Tibial nerve (tissue), 4 donors: ENCODE measurements at regions not wholly inside any gene's neighbourhood (a gene's known extent, or its start where the extent isn't known, plus 50 kb on each side); places are given as distances from the start of the nearest gene placed in this dataset.
"Not testable (repeated sequence)": the region's sequence is repeated elsewhere in the genome, so short reads cannot be mapped to it uniquely, and the experiment has no call there.

Source experiments
- DNase-seq, 2 donors: peaks; one replicate each; pipeline ENCODE4 v3.0.0-alpha.2; 2019; ENCODE audit warnings: low spot score in 2 of 2
- H3K27ac ChIP-seq, 4 donors: fragments of 200-600 bp; sonication (generic) in 3 of 4; one replicate each; pipeline ENCODE4 v1.5.1; 2017 to 2019; ENCODE audit warnings: mild to moderate bottlenecking in 1 of 4
- H3K27me3 ChIP-seq, 2 donors: fragments of 200-600 bp; sonication (generic) in 1 of 2; one replicate each; pipeline versions ENCODE4 v1.5.1 to v1.6.0; 2017 to 2019
- H3K36me3 ChIP-seq, 3 donors: fragments of 200-600 bp; sonication (generic); one replicate each; pipeline ENCODE4 v1.5.1; 2018 to 2019
- H3K4me1 ChIP-seq, 4 donors: fragments of 200-600 bp; sonication (generic) in 3 of 4; one replicate each; pipeline ENCODE4 v1.5.1; 2017 to 2019
- H3K4me3 ChIP-seq, 4 donors: fragments of 200-600 bp; sonication (generic) in 3 of 4; one replicate each; pipeline ENCODE4 v1.5.1; 2017 to 2019; ENCODE audit warnings: mild to moderate bottlenecking in 1 of 4, moderate library complexity in 1 of 4
- H3K9me3 ChIP-seq, 4 donors: fragments of 200-600 bp; sonication (generic) in 3 of 4; one replicate each; pipeline ENCODE4 v1.5.1; 2017 to 2019
- CTCF ChIP-seq, 5 experiments: fragments of 200-600 bp in 3 of 5; fragments of 450-650 bp in 2 of 5; sonication (generic) in 3 of 5; IDR thresholded peaks; one replicate each; pipeline ENCODE4 v1.5.1; 2016 to 2019; ENCODE audit warnings: antibody characterized with exemption in 5 of 5, mild to moderate bottlenecking in 3 of 5, moderate library complexity in 2 of 5
- EP300 ChIP-seq, 2 donors: sonication (generic); formaldehyde crosslinking; IDR thresholded peaks; one replicate each; pipeline ENCODE4 v1.6.1; 2017; ENCODE audit warnings: antibody characterized with exemption in 2 of 2, mild to moderate bottlenecking in 1 of 2
- POLR2A ChIP-seq, 2 donors: fragments of 450-650 bp; IDR thresholded peaks; one replicate each; pipeline ENCODE4 v1.6.1; 2017; ENCODE audit warnings: antibody characterized with exemption in 2 of 2, mild to moderate bottlenecking in 2 of 2, moderate library complexity in 2 of 2
- WGBS, 2 donors: methylation state at CpG; one replicate each; pipeline ENCODE4 v1.1.5; 2018; 5-methylcytosine and 5-hydroxymethylcytosine counted together

GRCh38 chr1:76725864-76726619 is 141.2 kb upstream of the ST6GALNAC5 start:
- WGBS, 2 donors, result 29 to 33% methylated on average over 5 of the region's 5 CpGs
- DNase-seq, result no peak
- Histone ChIP-seq H3K27ac (peak overlapping the region in 3 of 4 donors; percentile 6 to 70 (median 60)), H3K36me3 (no peaks in the 10 kb centered on the region), H3K4me1 (no peaks in the 10 kb centered on the region), H3K9me3 (no peaks in the 10 kb centered on the region), H3K27me3 (no peaks in the 10 kb centered on the region), H3K4me3 (no peak overlapping the region)
- TF ChIP-seq EP300 (IDR thresholded peaks at IDR 0.05), result no peak

GRCh38 chr1:76727520-76727919 is 139.8 kb upstream of the ST6GALNAC5 start:
- no peak for DNase-seq
- H3K27ac ChIP-seq, result no peak overlapping the region
- no peaks in the 10 kb centered on the region for H3K4me1 ChIP-seq
- H3K9me3 ChIP-seq, result no peaks in the 10 kb centered on the region
- no peak for TF ChIP-seq POLR2A (IDR thresholded peaks at IDR 0.05)
- no peak for TF ChIP-seq CTCF (IDR thresholded peaks at IDR 0.05)
- TF ChIP-seq EP300 (IDR thresholded peaks at IDR 0.05), result no peak
- H3K4me3 ChIP-seq, result no peak overlapping the region
- H3K27me3 ChIP-seq, result no peaks in the 10 kb centered on the region
- H3K36me3 ChIP-seq, result no peaks in the 10 kb centered on the region

GRCh38 chr1:76729142-76729541 is 138.1 kb upstream of the ST6GALNAC5 start:
- H3K4me3 ChIP-seq, result no peak overlapping the region
- H3K4me1 ChIP-seq, result no peaks in the 10 kb centered on the region
- no peaks in the 10 kb centered on the region for H3K27me3 ChIP-seq
- TF ChIP-seq POLR2A (IDR thresholded peaks at IDR 0.05) (no peak), EP300 (IDR thresholded peaks at IDR 0.05) (no peak), CTCF (IDR thresholded peaks at IDR 0.05) (no peak)
- no peak overlapping the region for H3K27ac ChIP-seq
- 88 to 98% methylated on average over 3 of the region's 3 CpGs for WGBS, 2 donors
- no peaks in the 10 kb centered on the region for H3K9me3 ChIP-seq
- no peaks in the 10 kb centered on the region for H3K36me3 ChIP-seq
- DNase-seq, result no peak

- no peak for TF ChIP-seq CTCF (IDR thresholded peaks at IDR 0.05)
- TF ChIP-seq EP300 (IDR thresholded peaks at IDR 0.05), result no peak
- TF ChIP-seq POLR2A (IDR thresholded peaks at IDR 0.05), result no peak
- no peak overlapping the region for H3K27ac ChIP-seq
- no peaks in the 10 kb centered on the region for H3K36me3 ChIP-seq
- no peak for DNase-seq
- H3K9me3 ChIP-seq, result no peaks in the 10 kb centered on the region
- H3K4me1 ChIP-seq, result no peaks in the 10 kb centered on the region
- 62 to 78% methylated on average over 2 of the region's 2 CpGs for whole genome bisulfite sequencing, 2 donors
- H3K4me3 ChIP-seq, result no peak overlapping the region
- H3K27me3 ChIP-seq, result no peaks in the 10 kb centered on the region
Measured at GRCh38 chr1:76730027-76730426, 137.3 kb upstream of the ST6GALNAC5 start.

- H3K27ac ChIP-seq, DNase-seq, H3K36me3 ChIP-seq, H3K27me3 ChIP-seq, H3K4me1 ChIP-seq, H3K4me3 ChIP-seq: not testable (repeated sequence)
- peaks cover 0 to 12% (median 2%) of the 10 kb centered on the region in 4 donors for H3K9me3 ChIP-seq
- 93 to 97% methylated on average over 1 of the region's 1 CpG for WGBS, 2 donors
Measured at GRCh38 chr1:76738355-76738754, 128.9 kb upstream of the ST6GALNAC5 start.

GRCh38 chr1:76740956-76741355 is 126.3 kb upstream of the ST6GALNAC5 start:
- H3K36me3 ChIP-seq, H3K27me3 ChIP-seq, H3K4me3 ChIP-seq, H3K27ac ChIP-seq, H3K4me1 ChIP-seq, DNase-seq: not testable (repeated sequence)
- WGBS, 2 donors, result 88 to 93% methylated on average over 7 to 8 of the region's 8 CpGs
- H3K9me3 ChIP-seq, result peaks cover 0 to 24% (median 0%) of the 10 kb centered on the region in 4 donors

GRCh38 chr1:76744989-76745388 is 122.3 kb upstream of the ST6GALNAC5 start:
- no peak for TF ChIP-seq CTCF (IDR thresholded peaks at IDR 0.05)
- no peak for TF ChIP-seq EP300 (IDR thresholded peaks at IDR 0.05)
- no peak for TF ChIP-seq POLR2A (IDR thresholded peaks at IDR 0.05)
- WGBS, 2 donors, result 90 to 100% methylated on average over 1 of the region's 1 CpG
- no peak overlapping the region for H3K27ac ChIP-seq
- no peak overlapping the region for H3K4me3 ChIP-seq
- DNase-seq, result no peak
- no peaks in the 10 kb centered on the region for H3K36me3 ChIP-seq
- H3K27me3 ChIP-seq, result no peaks in the 10 kb centered on the region
- peaks cover 0 to 24% (median 0%) of the 10 kb centered on the region in 4 donors for H3K9me3 ChIP-seq
- no peaks in the 10 kb centered on the region for H3K4me1 ChIP-seq
